ENCODE measurements at regions not wholly inside any gene's neighbourhood (a gene's known extent, or its start where the extent isn't known, plus 50 kb on each side); places are given as distances from the start of the nearest gene placed in this dataset.

DNA sequence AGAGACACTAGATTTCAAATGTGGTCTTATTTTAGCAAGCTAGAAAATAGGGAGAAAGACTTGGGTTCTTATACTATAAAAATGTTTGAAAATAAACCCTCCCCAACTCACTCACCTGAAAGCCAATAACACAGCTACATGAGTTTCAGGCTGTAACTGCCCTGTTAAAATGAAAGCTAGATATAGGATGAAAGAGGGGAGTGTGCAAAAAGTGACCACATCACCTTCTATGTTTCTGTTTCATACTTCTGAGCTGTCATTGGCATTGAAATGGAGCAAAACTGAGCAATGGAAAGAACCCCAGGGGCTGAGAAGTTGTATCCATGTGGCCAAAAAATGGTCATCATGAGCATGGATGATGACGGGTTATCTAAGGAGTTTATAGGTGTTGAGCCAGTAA is 148.1 kb upstream of the TENT5A start:
- TF ChIP-seq CTCF (IDR thresholded peaks at IDR 0.05; ENCODE audit: low read depth, low read length) (no peak), EZH2phosphoT487 (IDR thresholded peaks at IDR 0.05; ENCODE audit: low read depth) (no peak)
